GM12872 (cell line): ENCODE measurements at regions not wholly inside any gene's neighbourhood (a gene's known extent, or its start where the extent isn't known, plus 50 kb on each side); places are given as distances from the start of the nearest gene placed in this dataset.

ENCODE experiments used
- CTCF ChIP-seq: IDR thresholded peaks from 3 replicates; pipeline ENCODE4 v1.5.1; 2011; ENCODE audit warnings: low read depth, mild to moderate bottlenecking, low read length, moderate library complexity; ENCODE audit not compliant: insufficient read depth

- no peak for TF ChIP-seq CTCF
Measured at GRCh38 chr1:229153955-229154548, 116.9 kb upstream of the RAB4A start.

GRCh38 chr1:229154811-229155210, 116.1 kb upstream of the RAB4A start:
- TF ChIP-seq CTCF, result no peak

- no peak for TF ChIP-seq CTCF
Measured at GRCh38 chr1:229155472-229155871, 115.4 kb upstream of the RAB4A start.

- no peak for TF ChIP-seq CTCF
Measured at GRCh38 chr1:229156872-229157271, 114.0 kb upstream of the RAB4A start.

GRCh38 chr1:229157480-229157879, 113.4 kb upstream of the RAB4A start:
- no peak for TF ChIP-seq CTCF

- no peak for TF ChIP-seq CTCF
Measured at GRCh38 chr1:229158341-229158921, 112.5 kb upstream of the RAB4A start.

- TF ChIP-seq CTCF, result no peak
Measured at GRCh38 chr1:229158927-229159326, 112.0 kb upstream of the RAB4A start.
